ENCODE measurements at regions not wholly inside any gene's neighbourhood (a gene's known extent, or its start where the extent isn't known, plus 50 kb on each side); places are given as distances from the start of the nearest gene placed in this dataset.
"Not testable (repeated sequence)": the region's sequence is repeated elsewhere in the genome, so short reads cannot be mapped to it uniquely, and the experiment has no call there.

GRCh38 chr9:63912451-63912850, 1372.6 kb downstream of the FOXD4L5 start:
- H3K4me1 Mint-ChIP-seq; H3K4me3 Mint-ChIP-seq; H3K27ac Mint-ChIP-seq; POLR2A ChIA-PET; DNase-seq; H3K27me3 Mint-ChIP-seq; ATAC-seq (ENCODE audit: low read depth); H3K36me3 Mint-ChIP-seq: not testable (repeated sequence)
- peaks cover 19% of the 10 kb centered on the region for H3K9me3 Mint-ChIP-seq

- H3K4me1 Mint-ChIP-seq; POLR2A ChIA-PET; H3K27ac Mint-ChIP-seq; H3K36me3 Mint-ChIP-seq; H3K27me3 Mint-ChIP-seq; ATAC-seq (ENCODE audit: low read depth); DNase-seq; H3K4me3 Mint-ChIP-seq: not testable (repeated sequence)
- peaks cover 13% of the 10 kb centered on the region for H3K9me3 Mint-ChIP-seq
Observed at GRCh38 chr9:63909076-63909475, 1375.9 kb downstream of the FOXD4L5 start.

- H3K4me1 Mint-ChIP-seq; DNase-seq; POLR2A ChIA-PET; H3K36me3 Mint-ChIP-seq; H3K27me3 Mint-ChIP-seq; H3K4me3 Mint-ChIP-seq; ATAC-seq (ENCODE audit: low read depth); H3K27ac Mint-ChIP-seq: not testable (repeated sequence)
- H3K9me3 Mint-ChIP-seq, result peaks cover 12% of the 10 kb centered on the region
Observed at GRCh38 chr9:63899637-63900190, 1385.3 kb downstream of the FOXD4L5 start.

GRCh38 chr9:63881386-63881785, 1403.6 kb downstream of the FOXD4L5 start:
- H3K27ac Mint-ChIP-seq; H3K9me3 Mint-ChIP-seq; H3K27me3 Mint-ChIP-seq; POLR2A ChIA-PET; ATAC-seq (ENCODE audit: low read depth); DNase-seq; H3K4me1 Mint-ChIP-seq; H3K36me3 Mint-ChIP-seq; H3K4me3 Mint-ChIP-seq: not testable (repeated sequence)

GRCh38 chr9:63876380-63876779, 1408.6 kb downstream of the FOXD4L5 start:
- H3K36me3 Mint-ChIP-seq; H3K27ac Mint-ChIP-seq; H3K9me3 Mint-ChIP-seq; DNase-seq; H3K27me3 Mint-ChIP-seq; ATAC-seq (ENCODE audit: low read depth); POLR2A ChIA-PET; H3K4me3 Mint-ChIP-seq; H3K4me1 Mint-ChIP-seq: not testable (repeated sequence)

- no peaks in the 10 kb centered on the region for H3K4me1 Mint-ChIP-seq
- H3K4me3 Mint-ChIP-seq, result peak overlapping the region; percentile 49
- peaks cover 5% of the 10 kb centered on the region for H3K9me3 Mint-ChIP-seq
- H3K27me3 Mint-ChIP-seq, result no peaks in the 10 kb centered on the region
- DNase-seq (peak; percentile 34), ATAC-seq (ENCODE audit: low read depth) (peak; percentile 36)
- peak overlapping the region; percentile 18 for H3K27ac Mint-ChIP-seq
- POLR2A ChIA-PET, result no interaction called here
- H3K36me3 Mint-ChIP-seq, result no peaks in the 10 kb centered on the region
Observed at GRCh38 chr9:63859475-63860215, 1425.4 kb downstream of the FOXD4L5 start.

GRCh38 chr9:63859090-63859474, 1425.9 kb downstream of the FOXD4L5 start:
- H3K27ac Mint-ChIP-seq; H3K4me1 Mint-ChIP-seq; POLR2A ChIA-PET; H3K27me3 Mint-ChIP-seq; ATAC-seq (ENCODE audit: low read depth); H3K36me3 Mint-ChIP-seq; H3K9me3 Mint-ChIP-seq: not testable (repeated sequence)
- H3K4me3 Mint-ChIP-seq, result peak overlapping the region; percentile 49
- DNase-seq, result peak; percentile 23

- ATAC-seq (ENCODE audit: low read depth); H3K4me1 Mint-ChIP-seq; H3K27ac Mint-ChIP-seq; H3K36me3 Mint-ChIP-seq; DNase-seq; H3K27me3 Mint-ChIP-seq; H3K4me3 Mint-ChIP-seq; POLR2A ChIA-PET; H3K9me3 Mint-ChIP-seq: not testable (repeated sequence)
Observed at GRCh38 chr9:63853140-63853751, 1431.8 kb downstream of the FOXD4L5 start.

- H3K27me3 Mint-ChIP-seq; POLR2A ChIA-PET; H3K4me3 Mint-ChIP-seq; DNase-seq; H3K27ac Mint-ChIP-seq; H3K4me1 Mint-ChIP-seq; ATAC-seq (ENCODE audit: low read depth); H3K36me3 Mint-ChIP-seq: not testable (repeated sequence)
- H3K9me3 Mint-ChIP-seq, result peaks cover 15% of the 10 kb centered on the region
Observed at GRCh38 chr9:63824804-63825203, 1460.2 kb downstream of the FOXD4L5 start.

GRCh38 chr9:63823375-63824201, 1461.4 kb downstream of the FOXD4L5 start:
- DNase-seq, H3K27me3 Mint-ChIP-seq, POLR2A ChIA-PET, H3K36me3 Mint-ChIP-seq, H3K4me1 Mint-ChIP-seq, H3K4me3 Mint-ChIP-seq, H3K27ac Mint-ChIP-seq: not testable (repeated sequence)
- ATAC-seq (ENCODE audit: low read depth), result peak; percentile 38
- H3K9me3 Mint-ChIP-seq, result peaks cover 15% of the 10 kb centered on the region

- H3K4me3 Mint-ChIP-seq; DNase-seq; H3K27me3 Mint-ChIP-seq; H3K36me3 Mint-ChIP-seq; H3K27ac Mint-ChIP-seq; H3K4me1 Mint-ChIP-seq; ATAC-seq (ENCODE audit: low read depth); POLR2A ChIA-PET: not testable (repeated sequence)
- H3K9me3 Mint-ChIP-seq, result peaks cover 15% of the 10 kb centered on the region
Observed at GRCh38 chr9:63822615-63823374, 1462.2 kb downstream of the FOXD4L5 start.

GRCh38 chr9:63821293-63821692, 1463.7 kb downstream of the FOXD4L5 start:
- peaks cover 17% of the 10 kb centered on the region for H3K9me3 Mint-ChIP-seq
- POLR2A ChIA-PET; H3K27ac Mint-ChIP-seq; ATAC-seq (ENCODE audit: low read depth); H3K4me3 Mint-ChIP-seq; DNase-seq; H3K36me3 Mint-ChIP-seq: not testable (repeated sequence)
- peaks cover 16% of the 10 kb centered on the region for H3K27me3 Mint-ChIP-seq
- peaks cover 12% of the 10 kb centered on the region for H3K4me1 Mint-ChIP-seq

GRCh38 chr9:63820882-63821281, 1464.1 kb downstream of the FOXD4L5 start:
- Mint-ChIP-seq H3K27me3 (peaks cover 16% of the 10 kb centered on the region), H3K9me3 (peaks cover 17% of the 10 kb centered on the region), H3K4me1 (peaks cover 12% of the 10 kb centered on the region)
- DNase-seq; H3K36me3 Mint-ChIP-seq; ATAC-seq (ENCODE audit: low read depth); POLR2A ChIA-PET; H3K27ac Mint-ChIP-seq; H3K4me3 Mint-ChIP-seq: not testable (repeated sequence)

Data from activated naive CD8-positive, alpha-beta T cell treated with anti-CD3 and anti-CD28 coated beads, Interleukin-2, amount 10 ng/mL, durations not matched to agents 7 days and 5 days (primary cell).